ENCODE measurements at regions not wholly inside any gene's neighbourhood (a gene's known extent, or its start where the extent isn't known, plus 50 kb on each side); places are given as distances from the start of the nearest gene placed in this dataset.
A peak's percentile ranks its signal among the peaks of the same experiment; 100 is the strongest.

DNA sequence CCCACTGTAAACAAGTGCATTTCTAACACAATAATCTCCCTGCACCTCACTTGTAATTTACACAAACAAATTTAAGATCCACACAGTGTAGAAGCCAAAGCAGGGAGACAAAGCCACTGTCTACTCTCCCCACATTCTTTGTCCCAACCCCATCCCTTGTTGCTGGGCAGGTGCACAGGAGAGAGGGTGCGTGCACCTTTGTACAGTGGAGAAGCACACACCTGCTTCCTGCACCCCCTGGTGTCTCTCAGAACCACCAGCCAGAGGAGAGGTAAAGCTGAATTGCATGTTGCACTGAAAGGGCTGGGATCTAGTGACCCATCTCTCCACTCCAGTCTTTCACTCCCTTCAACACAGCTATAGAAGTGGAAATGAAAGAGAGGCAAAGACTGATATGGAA lies 51.4 kb upstream of the IFNG-AS1 start:
- TF ChIP-seq, protein P1, sequence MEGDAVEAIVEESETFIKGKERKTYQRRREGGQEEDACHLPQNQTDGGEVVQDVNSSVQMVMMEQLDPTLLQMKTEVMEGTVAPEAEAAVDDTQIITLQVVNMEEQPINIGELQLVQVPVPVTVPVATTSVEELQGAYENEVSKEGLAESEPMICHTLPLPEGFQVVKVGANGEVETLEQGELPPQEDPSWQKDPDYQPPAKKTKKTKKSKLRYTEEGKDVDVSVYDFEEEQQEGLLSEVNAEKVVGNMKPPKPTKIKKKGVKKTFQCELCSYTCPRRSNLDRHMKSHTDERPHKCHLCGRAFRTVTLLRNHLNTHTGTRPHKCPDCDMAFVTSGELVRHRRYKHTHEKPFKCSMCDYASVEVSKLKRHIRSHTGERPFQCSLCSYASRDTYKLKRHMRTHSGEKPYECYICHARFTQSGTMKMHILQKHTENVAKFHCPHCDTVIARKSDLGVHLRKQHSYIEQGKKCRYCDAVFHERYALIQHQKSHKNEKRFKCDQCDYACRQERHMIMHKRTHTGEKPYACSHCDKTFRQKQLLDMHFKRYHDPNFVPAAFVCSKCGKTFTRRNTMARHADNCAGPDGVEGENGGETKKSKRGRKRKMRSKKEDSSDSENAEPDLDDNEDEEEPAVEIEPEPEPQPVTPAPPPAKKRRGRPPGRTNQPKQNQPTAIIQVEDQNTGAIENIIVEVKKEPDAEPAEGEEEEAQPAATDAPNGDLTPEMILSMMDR (conservative IDR thresholded peaks at IDR 0.05; ENCODE audit: low read length), result peak; percentile 45
- no peak for TF ChIP-seq EZH2phosphoT487 (IDR thresholded peaks at IDR 0.05; ENCODE audit: borderline replicate concordance, low read depth, low read length)
